HEK293T (cell line): ENCODE measurements at regions not wholly inside any gene's neighbourhood (a gene's known extent, or its start where the extent isn't known, plus 50 kb on each side); places are given as distances from the start of the nearest gene placed in this dataset.

ENCODE experiments used
- FOXA1 ChIP-seq: fragments of 450-650 bp; IDR thresholded peaks from 2 replicates; pipeline ENCODE4 v1.6.1; 2016; ENCODE audit warnings: mild to moderate bottlenecking
- FOXK2 ChIP-seq: fragments of 450-650 bp; IDR thresholded peaks from 2 replicates; pipeline ENCODE4 v1.6.1; 2016; ENCODE audit warnings: mild to moderate bottlenecking
- TF ChIP-seq, protein P1 (sequence below): fragments of 450-650 bp; IDR thresholded peaks from 2 replicates; pipeline ENCODE4 v1.6.1; 2016

DNA sequence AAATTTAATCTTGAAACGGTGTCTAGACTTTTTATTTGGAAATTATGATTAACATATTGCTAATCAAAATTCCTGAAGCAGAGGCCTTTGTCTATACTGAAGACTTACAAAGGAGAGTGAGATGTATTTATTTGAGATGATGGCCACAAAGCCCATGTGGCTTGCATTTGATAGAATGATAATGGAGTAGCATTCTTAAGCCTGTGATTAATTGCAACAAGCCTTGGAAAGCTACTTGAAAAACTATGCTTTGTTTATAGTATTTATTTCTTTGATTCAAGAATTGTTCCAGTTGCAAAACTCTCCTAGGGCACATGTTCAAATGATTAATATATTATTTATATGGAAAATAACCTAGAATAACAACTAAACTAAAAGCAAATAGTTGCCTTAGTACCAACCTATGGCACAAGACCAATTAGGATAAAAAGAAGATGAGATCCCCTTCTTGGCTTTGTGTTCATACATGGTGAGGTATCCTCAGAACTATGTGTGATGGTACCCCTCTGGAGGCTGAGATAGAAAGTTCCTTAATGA lies 244.1 kb upstream of the TBL1XR1 start:
- TF ChIP-seq FOXA1 (no peak), FOXK2 (no peak)
- TF ChIP-seq, protein P1, sequence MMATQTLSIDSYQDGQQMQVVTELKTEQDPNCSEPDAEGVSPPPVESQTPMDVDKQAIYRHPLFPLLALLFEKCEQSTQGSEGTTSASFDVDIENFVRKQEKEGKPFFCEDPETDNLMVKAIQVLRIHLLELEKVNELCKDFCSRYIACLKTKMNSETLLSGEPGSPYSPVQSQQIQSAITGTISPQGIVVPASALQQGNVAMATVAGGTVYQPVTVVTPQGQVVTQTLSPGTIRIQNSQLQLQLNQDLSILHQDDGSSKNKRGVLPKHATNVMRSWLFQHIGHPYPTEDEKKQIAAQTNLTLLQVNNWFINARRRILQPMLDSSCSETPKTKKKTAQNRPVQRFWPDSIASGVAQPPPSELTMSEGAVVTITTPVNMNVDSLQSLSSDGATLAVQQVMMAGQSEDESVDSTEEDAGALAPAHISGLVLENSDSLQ, result no peak
